Panc1 (cell line): ENCODE measurements at regions not wholly inside any gene's neighbourhood (a gene's known extent, or its start where the extent isn't known, plus 50 kb on each side); places are given as distances from the start of the nearest gene placed in this dataset.

Experiments used
- ATAC-seq: fragments of 200-7000 bp; cut with Tn5 transposase; 2 replicates; pipeline ENCODE4 v1.9.1; 2020; ENCODE audit warnings: mild to moderate bottlenecking, moderate library complexity
- BruUV-seq: library from RNA; stranded (reverse); fragments of 400-500 nt; replicated peaks from 2 replicates; lab custom pipeline; 2021; lab: Mats Ljungman, UMichigan
- CTCF ChIA-PET: fragments of 300-600 bp; sonication (Branson Sonifier 250); formaldehyde crosslinking; loops from one replicate; lab custom pipeline; 2022; ENCODE audit warnings: antibody characterized with exemption; lab: Charles Lee
- POLR2A ChIA-PET: fragments of 300-600 bp; sonication (Branson Sonifier 250); formaldehyde crosslinking; loops from one replicate; lab custom pipeline; 2022; ENCODE audit warnings: antibody characterized with exemption; lab: Charles Lee
- DNase-seq: peaks from one replicate; pipeline ENCODE4 v3.0.0-alpha.2; 2010; ENCODE audit warnings: low read depth, low spot score
- H3K27ac ChIP-seq: 2 replicates; pipeline ENCODE4 v1.5.1; 2011; ENCODE audit warnings: mild to moderate bottlenecking, low read length, inconsistent platforms
- H3K27me3 ChIP-seq: fragments of 200-500 bp; sonication (Bioruptor generic); 2 replicates; pipeline ENCODE4 v1.6.0; 2014; ENCODE audit warnings: low read length, inconsistent platforms; ENCODE audit not compliant: control insufficient read depth, insufficient read depth
- H3K36me3 ChIP-seq: fragments of 200-500 bp; sonication (Bioruptor generic); 2 replicates; pipeline ENCODE4 v1.5.1; 2014; ENCODE audit warnings: inconsistent platforms, mild to moderate bottlenecking, low read length, moderate library complexity; ENCODE audit not compliant: control insufficient read depth, insufficient read depth
- H3K4me1 ChIP-seq: 2 replicates; pipeline ENCODE4 v1.5.1; 2011; ENCODE audit warnings: inconsistent platforms, mild to moderate bottlenecking, low read length, moderate library complexity; ENCODE audit not compliant: control insufficient read depth, insufficient read depth
- H3K4me3 ChIP-seq, 2 experiments: 2 replicates each; pipeline ENCODE4 v1.5.1; 2011 to 2012; ENCODE audit warnings: low read depth in 2 of 2, low read length in 2 of 2, mild to moderate bottlenecking in 2 of 2, inconsistent platforms in 1 of 2, moderate library complexity in 1 of 2
- H3K9me3 ChIP-seq: fragments of 200-500 bp; sonication (Bioruptor generic); 2 replicates; pipeline ENCODE4 v1.5.1; 2014; ENCODE audit warnings: low read depth, mild to moderate bottlenecking, inconsistent platforms, low read length, moderate library complexity; ENCODE audit not compliant: control insufficient read depth, insufficient read depth
- CTCF ChIP-seq: fragments of 450-650 bp; IDR thresholded peaks from 2 replicates; pipeline ENCODE4 v1.5.1; 2017; ENCODE audit warnings: mild to moderate bottlenecking
- POLR2AphosphoS5 ChIP-seq: IDR thresholded peaks from 2 replicates; pipeline ENCODE4 v1.6.1; 2012; ENCODE audit warnings: mild to moderate bottlenecking, low read depth, low read length, moderate library complexity
- REST ChIP-seq, 2 experiments: IDR thresholded peaks; 2 replicates each; pipeline ENCODE4 v1.6.1; 2011 to 2012; ENCODE audit warnings: low read depth in 2 of 2, control low read depth in 1 of 2, low read length in 1 of 2, mild to moderate bottlenecking in 1 of 2, moderate library complexity in 1 of 2; ENCODE audit not compliant: insufficient read depth in 1 of 2
- SIN3A ChIP-seq: IDR thresholded peaks from 2 replicates; pipeline ENCODE4 v1.6.1; 2012; ENCODE audit warnings: low read depth, mild to moderate bottlenecking, low read length, moderate library complexity, borderline replicate concordance; ENCODE audit not compliant: insufficient read depth
- TCF7L2 ChIP-seq: IDR thresholded peaks from 2 replicates; pipeline ENCODE4 v1.6.1; 2011; ENCODE audit warnings: mild to moderate bottlenecking, low read depth, low read length, inconsistent platforms
- in situ Hi-C: cut with HindIII; loops from 2 replicates; pipeline ENCODE4 v1.10.0; 2016; ENCODE audit warnings: low sequenced_read_pairs, low pct_unique_long_range_greater_than_20kb
- intact Hi-C: fragments of 100-400 bp; cut with micrococcal nuclease; formaldehyde crosslinking; loops from one replicate; pipeline ENCODE4 v1.10.0; 2022; ENCODE audit not compliant: unreplicated experiment

- DNase-seq (no peak), ATAC-seq (no peak)
- no peaks in the 10 kb centered on the region for H3K27me3 ChIP-seq
- in situ Hi-C loops, result no loop called here
- ChIA-PET CTCF (no interaction called here), POLR2A (no interaction called here)
- H3K4me1 ChIP-seq, result no peaks in the 10 kb centered on the region
- H3K9me3 ChIP-seq, result no peaks in the 10 kb centered on the region
- H3K27ac ChIP-seq, result no peak overlapping the region
- TF ChIP-seq REST (IDR thresholded peaks at IDR 0.05; ENCODE audit: insufficient read depth in 1 of 2, low read depth in 2 of 2, low read length in 1 of 2) (no peak), TCF7L2 (no peak), CTCF (no peak), SIN3A (no peak), POLR2AphosphoS5 (no peak)
- no TSS peak for BruUV-seq
- H3K36me3 ChIP-seq, result no peaks in the 10 kb centered on the region; the same call in 1 of the 2 replicates
- no peak overlapping the region for H3K4me3 ChIP-seq
- intact Hi-C loops, result no loop called here
These were observed 170.0 kb downstream of the TSN start for GRCh38 chr2:121925466-121925865.

GRCh38 chr2:121943285-121943684 is 187.8 kb downstream of the TSN start:
- CTCF ChIA-PET, result no interaction called here
- Histone ChIP-seq H3K27me3 (no peaks in the 10 kb centered on the region), H3K4me3 (no peak overlapping the region), H3K4me1 (no peaks in the 10 kb centered on the region), H3K27ac (no peak overlapping the region), H3K36me3 (no peaks in the 10 kb centered on the region), H3K9me3 (no peaks in the 10 kb centered on the region)
- no TSS peak for BruUV-seq
- no peak for ATAC-seq
- POLR2A ChIA-PET, result no interaction called here
- intact Hi-C loops, result no loop called here
- TF ChIP-seq CTCF (no peak), POLR2AphosphoS5 (no peak), TCF7L2 (no peak)
- in situ Hi-C loops, result no loop called here
- no peak for DNase-seq
